GM13976 (cell line): ENCODE measurements at regions not wholly inside any gene's neighbourhood (a gene's known extent, or its start where the extent isn't known, plus 50 kb on each side); places are given as distances from the start of the nearest gene placed in this dataset.
"Not testable (repeated sequence)": the region's sequence is repeated elsewhere in the genome, so short reads cannot be mapped to it uniquely, and the experiment has no call there.

Experiments
- DNase-seq: peaks from one replicate; pipeline ENCODE4 v3.0.0; 2012; ENCODE audit warnings: low spot score
- in situ Hi-C: fragments of 300-500 bp; cut with MboI; formaldehyde crosslinking; loops from one replicate; pipeline ENCODE4 v1.12.0; 2022; ENCODE audit warnings: low sequenced_read_pairs, mixed read lengths, inconsistent platforms; ENCODE audit not compliant: unreplicated experiment
- TF ChIP-seq, protein P1 (sequence below): IDR thresholded peaks from 2 replicates; pipeline ENCODE4 v1.5.1; 2012; ENCODE audit warnings: borderline replicate concordance, mild to moderate bottlenecking; ENCODE audit not compliant: insufficient read depth; ENCODE audit errors: extremely low read depth, missing control alignments, control extremely low read depth

DNA sequence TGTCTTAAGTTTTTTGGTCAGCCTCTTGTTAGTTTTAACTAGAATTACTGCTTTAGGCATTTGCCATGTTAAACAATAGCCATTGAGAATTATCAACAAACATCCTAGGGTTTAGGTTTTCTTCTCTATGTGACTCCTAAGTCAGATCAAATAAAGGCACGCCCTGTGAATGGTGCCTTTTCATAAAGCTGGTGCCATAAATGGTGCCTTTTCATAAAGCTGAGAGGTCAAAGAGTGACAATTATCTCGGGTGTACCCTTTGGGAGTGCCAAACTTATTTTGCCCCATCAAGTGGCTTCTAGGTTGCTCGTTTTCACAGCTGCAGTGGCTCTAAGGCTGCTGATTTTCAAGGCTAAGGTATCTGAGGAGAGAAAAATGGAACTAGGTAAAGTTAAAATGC, 391.6 kb downstream of the DMRTA1 start:
- TF ChIP-seq, protein P1, sequence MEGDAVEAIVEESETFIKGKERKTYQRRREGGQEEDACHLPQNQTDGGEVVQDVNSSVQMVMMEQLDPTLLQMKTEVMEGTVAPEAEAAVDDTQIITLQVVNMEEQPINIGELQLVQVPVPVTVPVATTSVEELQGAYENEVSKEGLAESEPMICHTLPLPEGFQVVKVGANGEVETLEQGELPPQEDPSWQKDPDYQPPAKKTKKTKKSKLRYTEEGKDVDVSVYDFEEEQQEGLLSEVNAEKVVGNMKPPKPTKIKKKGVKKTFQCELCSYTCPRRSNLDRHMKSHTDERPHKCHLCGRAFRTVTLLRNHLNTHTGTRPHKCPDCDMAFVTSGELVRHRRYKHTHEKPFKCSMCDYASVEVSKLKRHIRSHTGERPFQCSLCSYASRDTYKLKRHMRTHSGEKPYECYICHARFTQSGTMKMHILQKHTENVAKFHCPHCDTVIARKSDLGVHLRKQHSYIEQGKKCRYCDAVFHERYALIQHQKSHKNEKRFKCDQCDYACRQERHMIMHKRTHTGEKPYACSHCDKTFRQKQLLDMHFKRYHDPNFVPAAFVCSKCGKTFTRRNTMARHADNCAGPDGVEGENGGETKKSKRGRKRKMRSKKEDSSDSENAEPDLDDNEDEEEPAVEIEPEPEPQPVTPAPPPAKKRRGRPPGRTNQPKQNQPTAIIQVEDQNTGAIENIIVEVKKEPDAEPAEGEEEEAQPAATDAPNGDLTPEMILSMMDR: no peak
- DNase-seq: no peak
- in situ Hi-C loops: no loop called here

DNA sequence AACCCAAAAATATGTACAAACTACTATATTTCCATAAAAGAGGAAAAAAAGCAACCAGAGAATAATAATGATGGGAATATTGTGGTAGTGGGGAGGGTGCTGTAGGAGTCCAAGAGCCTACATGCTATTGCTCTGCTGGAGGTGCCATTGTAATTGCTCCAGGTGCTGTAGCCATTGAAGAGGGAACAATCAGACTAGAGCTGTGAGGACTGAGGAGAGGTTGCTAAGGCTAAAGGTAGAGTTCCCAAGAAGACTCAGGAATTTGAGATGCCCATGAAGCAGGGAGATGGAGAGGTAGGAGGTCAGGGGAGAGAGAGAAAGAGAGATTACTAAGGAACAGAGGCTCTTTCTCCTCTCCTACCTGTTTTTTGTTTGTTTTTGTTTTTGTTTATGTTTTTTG, 394.0 kb downstream of the DMRTA1 start:
- DNase-seq: no peak
- TF ChIP-seq, protein P1: no peak
- in situ Hi-C loops: no loop called here

DNA sequence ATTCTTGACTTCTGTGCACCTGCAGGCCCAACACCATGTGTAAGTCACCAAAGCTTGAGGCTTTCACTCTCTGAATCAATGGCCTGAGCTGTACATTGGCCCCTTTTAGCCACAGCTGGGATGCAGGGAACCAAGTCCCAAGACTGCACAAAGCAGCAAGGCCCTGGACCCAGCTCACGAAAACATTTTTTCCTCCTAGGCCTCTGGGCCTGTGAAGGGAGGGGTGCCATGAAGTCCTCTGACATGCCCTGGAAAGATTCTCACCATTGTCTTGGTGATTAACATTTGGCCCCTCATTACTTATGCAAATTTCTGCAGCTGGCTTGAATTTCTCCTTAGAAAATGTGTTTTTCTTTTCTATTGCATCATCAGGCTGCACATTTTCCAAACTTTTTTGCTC, 398.6 kb downstream of the DMRTA1 start:
- in situ Hi-C loops, DNase-seq: not testable (repeated sequence)

DNA sequence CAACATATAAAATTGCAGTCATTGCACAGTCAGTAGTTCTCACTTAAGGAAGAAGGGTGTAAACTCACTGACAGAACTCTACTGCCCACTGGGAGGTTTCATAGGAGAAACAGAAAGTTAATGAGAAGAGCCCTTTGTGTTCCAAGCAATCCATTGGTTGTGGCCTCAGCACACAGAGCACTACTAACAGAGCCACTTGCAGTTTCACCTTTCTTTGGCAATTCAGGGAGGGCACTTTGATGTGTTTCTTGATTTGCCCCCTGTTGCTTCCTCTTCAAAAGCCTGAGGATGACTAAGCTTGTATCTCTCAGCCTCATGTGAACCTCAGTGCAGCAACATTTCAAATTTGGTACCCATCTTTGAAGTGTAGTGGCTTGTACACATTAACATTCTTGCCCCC, 409.4 kb downstream of the DMRTA1 start:
- TF ChIP-seq, protein P1: no peak
- in situ Hi-C loops: no loop called here
- no peak for DNase-seq

DNA sequence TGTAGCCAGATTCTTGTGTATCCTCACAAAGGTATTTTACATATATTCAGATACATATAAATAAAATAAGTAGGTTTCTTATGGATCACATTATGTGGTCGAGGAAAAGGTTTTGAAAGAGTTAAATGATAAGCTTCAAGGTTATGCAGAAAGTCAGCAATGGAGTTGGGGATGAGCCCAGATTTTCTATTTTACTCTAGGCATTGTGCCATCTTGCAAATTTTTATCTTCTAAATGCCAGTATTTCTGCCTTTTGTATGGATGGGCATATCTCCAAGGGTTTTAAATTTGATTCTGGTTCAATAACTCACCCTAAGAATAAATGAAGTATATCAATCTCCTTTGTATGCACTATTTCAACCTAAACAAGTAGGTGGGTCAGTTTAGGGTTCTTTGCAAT, 410.7 kb downstream of the DMRTA1 start:
- TF ChIP-seq, protein P1: no peak
- in situ Hi-C loops: no loop called here
- DNase-seq: no peak

DNA sequence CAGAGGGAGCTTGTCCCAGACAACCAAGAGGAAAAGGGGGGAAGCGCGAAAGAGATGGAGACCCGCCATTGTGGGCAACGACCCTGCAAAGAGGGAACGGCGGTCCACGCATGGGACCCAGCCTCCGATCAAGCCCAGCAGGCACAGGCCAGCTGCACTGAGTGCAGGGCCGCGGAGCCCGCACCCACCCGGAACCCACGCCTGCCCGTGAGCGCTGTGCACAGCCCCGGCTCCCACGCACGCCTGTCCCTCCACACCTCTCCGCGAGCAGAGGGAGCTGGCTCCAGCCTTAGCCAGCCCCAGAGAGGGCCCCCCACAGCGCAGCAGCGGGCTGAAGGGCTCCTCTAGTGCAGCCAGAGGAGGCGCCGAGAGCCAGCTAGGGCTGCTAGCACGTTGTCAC, 416.5 kb downstream of the DMRTA1 start:
- in situ Hi-C loops: no loop called here
- TF ChIP-seq, protein P1: no peak
- DNase-seq: no peak

DNA sequence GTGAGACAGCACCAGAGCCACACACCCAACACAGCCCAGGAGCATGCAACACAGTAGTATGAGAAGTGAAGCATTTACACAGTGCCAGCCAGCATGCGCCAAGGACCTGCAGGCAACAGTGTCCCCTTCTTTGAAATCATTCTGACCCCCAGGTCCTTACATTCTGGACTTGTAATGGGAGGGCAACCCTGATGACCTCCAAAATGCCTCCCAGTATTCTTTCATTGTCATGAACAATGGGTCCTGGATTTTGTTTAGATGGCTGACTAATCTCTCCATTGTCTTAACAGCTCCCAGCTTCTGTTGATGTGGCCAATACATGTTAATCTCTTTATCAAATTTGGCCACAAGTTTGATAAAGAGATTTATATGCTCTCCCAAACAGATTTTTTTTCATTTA, 417.1 kb downstream of the DMRTA1 start:
- DNase-seq: no peak
- in situ Hi-C loops: no loop called here
- TF ChIP-seq, protein P1: no peak
